HG03442 (cell line): ENCODE measurements at regions not wholly inside any gene's neighbourhood (a gene's known extent, or its start where the extent isn't known, plus 50 kb on each side); places are given as distances from the start of the nearest gene placed in this dataset.
A peak's percentile ranks its signal among the peaks of the same experiment; 100 is the strongest.

Source experiments
- ATAC-seq: cut with Tn5 transposase; IDR thresholded peaks from one replicate; pipeline ENCODE4 v1.9.1; 2021; ENCODE audit warnings: mild to moderate bottlenecking, moderate library complexity; ENCODE audit not compliant: unreplicated experiment

DNA sequence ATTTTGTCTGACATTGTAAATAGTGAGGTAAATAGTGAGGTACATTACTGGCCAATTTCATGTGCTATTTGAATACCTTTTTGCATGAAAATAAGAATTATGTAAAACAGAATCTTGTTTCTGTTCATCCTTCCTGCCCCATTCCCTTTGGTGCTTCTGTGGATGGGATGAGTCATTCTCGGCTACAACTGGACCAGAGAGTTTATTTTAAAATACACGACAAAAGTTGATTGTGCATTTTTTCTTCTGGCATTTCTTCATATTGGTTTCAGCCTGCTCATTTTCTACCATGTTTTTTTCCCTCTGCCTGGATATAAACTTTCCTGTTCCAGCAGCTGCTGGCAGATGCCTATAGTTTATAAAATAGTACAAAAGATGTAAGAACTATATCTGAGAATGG lies 107.5 kb downstream of the CYSLTR2 start:
- no peak for ATAC-seq

GRCh38 chr13:48769107-48769704 lies 115.5 kb downstream of the CYSLTR2 start:
- peak; percentile 97 for ATAC-seq

- ATAC-seq: no peak
Measured at GRCh38 chr13:48770372-48770771, 116.6 kb downstream of the CYSLTR2 start.

DNA sequence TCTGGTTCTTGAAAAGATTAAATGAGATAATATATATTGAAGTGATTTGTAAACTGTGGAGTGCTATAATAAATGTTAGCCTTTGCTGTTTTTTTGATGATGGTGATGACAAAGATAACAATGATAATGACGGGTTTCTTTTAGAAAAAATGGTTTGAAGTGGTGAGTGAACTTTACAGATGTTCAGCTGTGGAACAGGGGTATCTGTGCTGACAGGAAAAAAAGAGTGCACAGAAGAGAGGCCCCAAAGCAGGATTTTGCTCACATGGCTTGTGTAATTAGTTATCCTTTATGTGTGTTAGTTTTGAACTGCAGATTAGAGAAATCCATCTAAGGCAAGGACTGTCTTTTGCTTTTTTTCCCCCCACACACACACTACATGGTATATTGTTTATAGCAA lies 119.2 kb downstream of the CYSLTR2 start:
- ATAC-seq: no peak

- ATAC-seq: no peak
Measured at GRCh38 chr13:48773531-48774275, 120.0 kb downstream of the CYSLTR2 start.

DNA sequence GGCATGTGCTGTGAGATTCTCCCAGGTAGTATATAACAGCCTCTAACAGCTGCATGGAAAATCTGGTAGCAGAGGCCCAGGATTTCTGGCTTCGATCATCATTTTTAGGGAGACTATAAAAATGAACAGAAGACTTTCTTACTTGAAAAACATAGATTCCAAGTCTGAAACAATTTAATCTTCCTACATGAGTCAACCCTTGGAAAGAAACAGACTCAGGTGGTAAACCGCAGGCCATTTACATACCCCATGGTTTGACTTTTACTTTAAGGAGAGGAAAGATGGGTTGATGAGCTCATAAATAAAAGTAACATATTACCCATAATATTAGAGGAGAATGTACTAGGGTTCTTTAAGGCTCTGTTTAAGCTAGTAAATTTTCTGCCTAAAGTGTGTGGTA lies 121.6 kb downstream of the CYSLTR2 start:
- no peak for ATAC-seq

GRCh38 chr13:48775804-48776203 lies 122.1 kb downstream of the CYSLTR2 start:
- no peak for ATAC-seq

- no peak for ATAC-seq
Measured at GRCh38 chr13:48776401-48776800, 122.7 kb downstream of the CYSLTR2 start.

DNA sequence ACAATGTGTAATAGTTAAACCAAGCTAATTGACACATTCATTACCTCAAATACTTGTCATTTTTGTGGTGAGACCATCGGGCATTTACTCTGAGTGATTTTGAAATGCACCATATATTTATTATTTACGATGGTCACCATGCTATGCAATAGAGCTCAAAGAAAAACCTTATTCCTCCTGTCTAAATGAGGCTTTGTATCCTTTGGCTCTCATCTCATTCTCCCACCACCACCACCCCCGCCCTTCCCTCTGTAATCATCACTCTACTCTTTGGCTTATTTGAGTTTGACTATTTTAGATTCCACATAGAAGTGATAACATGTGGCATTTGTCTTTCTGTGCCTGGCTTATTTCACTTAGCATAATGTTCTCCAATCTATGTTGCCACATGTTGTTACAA lies 124.9 kb downstream of the CYSLTR2 start:
- no peak for ATAC-seq

DNA sequence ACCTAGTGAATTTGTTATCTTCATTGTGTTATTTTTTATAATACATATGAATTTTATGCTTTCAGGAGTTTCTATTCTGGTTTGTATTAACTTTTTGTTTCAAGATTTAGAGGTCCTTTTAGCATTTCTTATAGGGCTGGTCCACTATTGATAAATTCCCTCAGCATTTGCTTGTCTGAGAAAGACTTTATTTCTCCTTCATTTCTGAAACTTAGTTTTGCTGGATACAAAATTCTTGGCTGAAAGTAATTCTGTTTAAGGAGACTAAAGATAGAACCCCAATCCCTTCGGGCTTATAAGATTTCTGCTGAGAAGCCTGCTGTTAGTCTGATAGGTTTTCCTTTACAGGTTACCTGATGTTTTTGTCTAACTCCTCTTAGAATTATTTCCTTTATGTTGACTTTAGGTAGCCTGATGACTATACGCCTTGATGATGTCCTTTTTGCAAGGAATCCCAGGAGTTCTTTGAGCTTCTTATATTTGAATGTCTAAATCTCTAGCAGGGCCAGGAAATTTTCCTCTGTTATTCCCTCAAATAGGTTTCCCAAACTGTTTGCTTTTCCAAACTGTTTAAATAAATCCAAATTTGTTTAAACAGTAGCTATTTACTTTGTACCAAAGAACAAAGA lies 127.1 kb downstream of the CYSLTR2 start:
- no peak for ATAC-seq

- ATAC-seq: no peak
Measured at GRCh38 chr13:48782429-48782840, 128.7 kb downstream of the CYSLTR2 start.

- no peak for ATAC-seq
Measured at GRCh38 chr13:48783181-48783630, 129.5 kb downstream of the CYSLTR2 start.

- ATAC-seq: no peak
Measured at GRCh38 chr13:48783695-48784230, 130.0 kb downstream of the CYSLTR2 start.

DNA sequence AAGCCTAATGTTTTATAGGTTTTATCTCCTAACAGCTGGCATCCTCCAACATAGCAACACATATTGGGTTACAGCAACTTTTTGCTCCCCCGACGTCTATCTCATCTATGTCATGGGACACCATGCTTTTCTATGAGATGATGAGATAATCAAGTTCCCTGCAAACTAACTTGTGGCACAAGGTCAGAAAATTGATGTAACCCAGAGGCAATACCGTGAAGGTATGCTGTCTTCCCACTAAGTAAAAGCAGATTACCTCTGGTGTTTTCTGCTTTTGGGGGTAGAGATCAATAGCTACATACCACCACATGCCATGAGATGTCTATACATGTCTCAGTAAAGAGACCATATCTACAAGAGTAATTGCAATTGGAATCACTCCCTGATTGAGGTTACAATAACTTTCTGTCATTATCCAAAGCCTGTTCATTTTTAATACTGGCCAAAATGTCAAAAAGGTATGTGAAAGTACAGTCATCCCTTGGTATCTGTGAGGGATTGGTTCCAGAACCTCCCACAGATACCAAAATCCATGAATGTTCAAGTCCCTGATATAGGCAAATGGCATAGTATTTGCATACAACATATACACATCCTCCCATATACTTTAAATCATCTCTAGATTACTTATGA lies 131.3 kb downstream of the CYSLTR2 start:
- ATAC-seq: no peak

GRCh38 chr13:48790199-48790598 lies 136.5 kb downstream of the CYSLTR2 start:
- ATAC-seq: no peak

- ATAC-seq: no peak
Measured at GRCh38 chr13:48790966-48791365, 137.2 kb downstream of the CYSLTR2 start.

- ATAC-seq: no peak
Measured at GRCh38 chr13:48797127-48797526, 143.4 kb downstream of the CYSLTR2 start.

DNA sequence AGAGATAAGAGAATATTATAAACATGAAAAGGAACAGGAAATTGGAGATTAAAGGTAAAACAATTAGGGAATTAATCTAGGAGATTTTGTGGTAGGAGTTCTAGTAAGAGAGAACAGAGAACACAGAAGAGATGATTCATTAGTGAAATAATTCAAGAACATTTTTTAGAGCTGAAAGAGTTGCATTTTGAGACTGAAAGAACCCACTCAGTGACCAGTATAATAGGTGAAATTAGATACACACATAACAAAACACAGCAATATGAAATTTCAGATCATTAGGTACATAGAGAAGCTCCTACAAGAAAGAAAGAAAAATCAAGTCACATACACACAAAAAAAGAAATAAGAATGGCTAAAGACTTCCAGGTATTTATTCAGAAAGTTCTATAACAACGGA lies 144.0 kb downstream of the CYSLTR2 start:
- ATAC-seq: no peak

DNA sequence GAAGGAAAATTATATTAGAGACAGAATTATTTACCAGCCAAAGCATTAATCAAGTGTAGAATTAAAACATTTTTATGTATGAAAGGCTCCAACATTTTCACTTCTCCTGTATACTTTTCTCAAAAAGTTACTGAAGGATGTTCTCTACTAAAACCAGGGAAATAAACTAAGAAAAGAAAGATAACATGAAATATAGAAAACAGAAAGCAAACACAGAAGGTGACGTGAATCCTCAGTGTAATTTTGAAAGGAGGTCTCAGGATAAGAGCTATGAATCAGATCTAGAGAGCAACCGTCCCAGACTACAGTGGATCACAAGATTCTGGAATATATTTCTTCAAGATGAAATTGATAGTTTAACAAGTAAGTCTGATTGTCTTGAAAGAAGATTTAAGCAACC lies 144.5 kb downstream of the CYSLTR2 start:
- ATAC-seq: no peak

DNA sequence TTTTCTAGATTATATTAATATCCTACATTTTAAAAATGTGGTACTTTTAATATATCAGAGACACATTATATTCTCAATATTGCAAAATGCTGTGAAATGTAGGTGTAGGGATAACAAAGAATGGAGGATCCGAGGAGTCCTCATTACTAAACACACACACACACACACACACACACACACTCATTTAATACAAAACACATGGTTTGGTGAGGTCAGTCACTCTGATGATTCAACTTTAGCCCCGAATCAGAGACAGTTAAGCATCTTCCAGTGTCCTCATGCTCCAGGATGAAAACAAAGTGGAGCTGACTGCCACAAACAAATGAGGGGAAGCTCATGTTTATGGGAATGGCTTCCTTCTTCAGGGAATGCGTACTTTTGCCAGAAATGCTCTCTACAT lies 147.5 kb downstream of the CYSLTR2 start:
- ATAC-seq: no peak

- no peak for ATAC-seq
Measured at GRCh38 chr13:48804821-48805601, 151.3 kb downstream of the CYSLTR2 start.
